IMR-90 (cell line): ENCODE measurements at regions not wholly inside any gene's neighbourhood (a gene's known extent, or its start where the extent isn't known, plus 50 kb on each side); places are given as distances from the start of the nearest gene placed in this dataset.

Experiments
- ATAC-seq: fragments of 200-7000 bp; cut with Tn5 transposase; 2 replicates; pipeline ENCODE4 v1.9.1; 2020; ENCODE audit warnings: low read depth, mild to moderate bottlenecking, moderate library complexity
- BruUV-seq: library from RNA; stranded (reverse); fragments of 400-500 nt; replicated peaks from 2 replicates; lab custom pipeline; 2021; lab: Mats Ljungman, UMichigan
- CTCF ChIA-PET: fragments of 300-600 bp; formaldehyde crosslinking; extraction: SDS; loops from one replicate; lab custom pipeline; 2021; ENCODE audit warnings: antibody characterized with exemption; lab: Yijun Ruan, JAX
- POLR2A ChIA-PET: fragments of 300-600 bp; sonication (Branson Sonifier 250); formaldehyde crosslinking; loops from one replicate; lab custom pipeline; 2022; ENCODE audit warnings: antibody characterized with exemption; ENCODE audit not compliant: unreplicated experiment; lab: Charles Lee
- DNase-seq: peaks from one replicate; pipeline ENCODE4 v3.0.0; 2013
- H2AFZ ChIP-seq: replicated peaks from 2 replicates; pipeline ENCODE3; 2013; ENCODE audit warnings: low read length, mild to moderate bottlenecking; ENCODE audit not compliant: poor library complexity
- H2AK5ac ChIP-seq: 2 replicates; pipeline ENCODE4 v1.6.1; 2013; ENCODE audit warnings: low read depth, low read length, inconsistent platforms
- H2AK9ac ChIP-seq: replicated peaks from 2 replicates; pipeline ENCODE3; 2013; ENCODE audit warnings: mild to moderate bottlenecking, low read depth, low read length, moderate library complexity; ENCODE audit not compliant: poor library complexity
- H2BK120ac ChIP-seq: 2 replicates; pipeline ENCODE4 v1.6.1; 2013; ENCODE audit warnings: low read depth, low read length, inconsistent platforms
- H2BK15ac ChIP-seq: 3 replicates; pipeline ENCODE4 v1.6.1; 2013; ENCODE audit warnings: low read depth, low read length, inconsistent platforms
- H2BK20ac ChIP-seq: 2 replicates; pipeline ENCODE4 v1.6.1; 2013; ENCODE audit warnings: low read depth, mild to moderate bottlenecking, inconsistent platforms, low read length, moderate library complexity
- H2BK5ac ChIP-seq: 2 replicates; pipeline ENCODE4 v1.6.1; 2013; ENCODE audit warnings: mild to moderate bottlenecking, low read depth, low read length, inconsistent platforms; ENCODE audit not compliant: poor library complexity, severe bottlenecking
- H3K14ac ChIP-seq: replicated peaks from 2 replicates; pipeline ENCODE4 v1.6.1; 2013; ENCODE audit warnings: low read depth, low read length, inconsistent platforms
- H3K18ac ChIP-seq: 2 replicates; pipeline ENCODE4 v1.6.1; 2013; ENCODE audit warnings: low read depth, low read length, control low read depth
- H3K23ac ChIP-seq: 2 replicates; pipeline ENCODE4 v1.6.1; 2013; ENCODE audit warnings: low read depth, low read length, inconsistent platforms
- H3K27ac ChIP-seq: 2 replicates; pipeline ENCODE4 v1.5.1; 2013; ENCODE audit warnings: mild to moderate bottlenecking, control low read depth, low read length; ENCODE audit not compliant: insufficient read depth
- H3K27me3 ChIP-seq: 2 replicates; pipeline ENCODE4 v1.6.1; 2013; ENCODE audit warnings: low read length; ENCODE audit not compliant: control insufficient read depth, insufficient read depth
- H3K36me3 ChIP-seq: 2 replicates; pipeline ENCODE4 v1.6.1; 2013; ENCODE audit warnings: low read length, mixed read lengths; ENCODE audit not compliant: control insufficient read depth, insufficient read depth
- H3K4ac ChIP-seq: 2 replicates; pipeline ENCODE4 v1.6.1; 2013; ENCODE audit warnings: low read depth, low read length, inconsistent platforms
- H3K4me1 ChIP-seq: 2 replicates; pipeline ENCODE4 v1.6.1; 2013; ENCODE audit warnings: low read length, mixed read lengths; ENCODE audit not compliant: control insufficient read depth, insufficient read depth
- H3K4me2 ChIP-seq: 2 replicates; pipeline ENCODE4 v1.6.1; 2013; ENCODE audit warnings: low read depth, mild to moderate bottlenecking, control low read depth, low read length, moderate library complexity
- H3K4me3 ChIP-seq: 2 replicates; pipeline ENCODE4 v1.5.1; 2013; ENCODE audit warnings: low read depth, mild to moderate bottlenecking, control low read depth, low read length, moderate library complexity; ENCODE audit not compliant: insufficient read depth
- H3K56ac ChIP-seq: 2 replicates; pipeline ENCODE4 v1.6.1; 2013; ENCODE audit warnings: low read length, inconsistent platforms; ENCODE audit not compliant: insufficient read depth; ENCODE audit errors: extremely low read depth
- H3K79me1 ChIP-seq, 2 experiments: 2 replicates each; pipeline ENCODE4 v1.6.1; 2013; ENCODE audit warnings: low read length in 2 of 2, inconsistent platforms in 1 of 2, low read depth in 1 of 2
- H3K9ac ChIP-seq: 2 replicates; pipeline ENCODE4 v1.6.1; 2013; ENCODE audit warnings: low read depth, low read length, control low read depth
- H3K9me1 ChIP-seq: 2 replicates; pipeline ENCODE4 v1.6.1; 2013; ENCODE audit warnings: low read length, inconsistent platforms; ENCODE audit not compliant: insufficient read depth
- H3K9me3 ChIP-seq: 2 replicates; pipeline ENCODE4 v1.6.1; 2013; ENCODE audit warnings: low read length; ENCODE audit not compliant: control insufficient read depth, insufficient read depth
- H4K20me1 ChIP-seq: 2 replicates; pipeline ENCODE4 v1.6.1; 2013; ENCODE audit warnings: low read length, inconsistent platforms; ENCODE audit not compliant: insufficient read depth
- H4K5ac ChIP-seq: 2 replicates; pipeline ENCODE4 v1.6.1; 2013; ENCODE audit warnings: mild to moderate bottlenecking, low read depth, low read length, control low read depth
- H4K8ac ChIP-seq, 2 experiments: 2 replicates each; pipeline ENCODE4 v1.6.1; 2013; ENCODE audit warnings: low read depth in 2 of 2, low read length in 2 of 2, control low read depth in 1 of 2, inconsistent platforms in 1 of 2
- H4K91ac ChIP-seq: 2 replicates; pipeline ENCODE4 v1.6.1; 2013; ENCODE audit warnings: low read depth, low read length, inconsistent platforms; ENCODE audit not compliant: insufficient read depth
- CEBPB ChIP-seq: IDR thresholded peaks from 2 replicates; pipeline ENCODE4 v1.6.1; 2012; ENCODE audit warnings: low read depth, low read length, improper control_type of control experiment
- CHD1 ChIP-seq: IDR thresholded peaks from 2 replicates; pipeline ENCODE4 v1.6.1; 2012; ENCODE audit warnings: low read depth, low read length, improper control_type of control experiment
- CTCF ChIP-seq: conservative IDR thresholded peaks from 2 replicates; pipeline ENCODE4 v1.5.1; 2012; ENCODE audit warnings: mild to moderate bottlenecking, low read depth, low read length, improper control_type of control experiment
- ELK1 ChIP-seq: fragments of 150-350 bp; IDR thresholded peaks from 2 replicates; pipeline ENCODE4 v1.6.1; 2016; ENCODE audit warnings: low read depth, mild to moderate bottlenecking, low read length, moderate library complexity, borderline replicate concordance
- FOS ChIP-seq: fragments of 150-350 bp; IDR thresholded peaks from 2 replicates; pipeline ENCODE4 v1.6.1; 2016; ENCODE audit warnings: low read depth, low read length
- MAFK ChIP-seq: IDR thresholded peaks from 2 replicates; pipeline ENCODE4 v1.6.1; 2012; ENCODE audit warnings: low read depth, low read length, improper control_type of control experiment
- MAZ ChIP-seq: IDR thresholded peaks from 2 replicates; pipeline ENCODE4 v1.6.1; 2012; ENCODE audit warnings: low read depth, mild to moderate bottlenecking, low read length, improper control_type of control experiment, moderate library complexity, borderline replicate concordance
- MXI1 ChIP-seq: IDR thresholded peaks from 2 replicates; pipeline ENCODE4 v1.6.1; 2012; ENCODE audit warnings: low read depth, mild to moderate bottlenecking, low read length, moderate library complexity, borderline replicate concordance
- POLR2A ChIP-seq: IDR thresholded peaks from 2 replicates; pipeline ENCODE4 v1.6.1; 2012; ENCODE audit warnings: mild to moderate bottlenecking, low read depth, low read length
- RFX5 ChIP-seq: IDR thresholded peaks from 2 replicates; pipeline ENCODE4 v1.8.0; 2012; ENCODE audit warnings: low read depth, mild to moderate bottlenecking, low read length, moderate library complexity
- SMC3 ChIP-seq: fragments of 150-350 bp; IDR thresholded peaks from 2 replicates; pipeline ENCODE4 v1.6.1; 2016; ENCODE audit warnings: low read depth, mild to moderate bottlenecking, antibody characterized with exemption, low read length, moderate library complexity
- WGBS, 2 experiments: methylation state at CpG; one replicate each; pipeline versions ENCODE4 v1.1.5 to v1.1.7; 2013; ENCODE audit warnings: missing lambda C conversion rate in 2 of 2; ENCODE audit not compliant: insufficient read length in 1 of 2; ENCODE audit errors: extremely low coverage in 2 of 2; 5-methylcytosine and 5-hydroxymethylcytosine counted together
- dilution Hi-C: fragments of 300-500 bp; cut with HindIII; formaldehyde crosslinking; loops from one replicate; pipeline ENCODE4 v1.14.3; 2018; ENCODE audit warnings: low sequenced_read_pairs; ENCODE audit not compliant: unreplicated experiment
- in situ Hi-C: fragments of 300-500 bp; cut with MboI; formaldehyde crosslinking; loops from 3 replicates; pipeline ENCODE4 v1.14.3; 2019; ENCODE audit warnings: low sequenced_read_pairs, inconsistent platforms, mixed read lengths
- intact Hi-C: fragments of 100-400 bp; cut with micrococcal nuclease; formaldehyde crosslinking; loops from 2 replicates; pipeline ENCODE4 v1.10.0; 2022

GRCh38 chr2:220695397-220696279, 876.5 kb downstream of the EPHA4 start (continued):
- no peak for TF ChIP-seq MAFK

DNA sequence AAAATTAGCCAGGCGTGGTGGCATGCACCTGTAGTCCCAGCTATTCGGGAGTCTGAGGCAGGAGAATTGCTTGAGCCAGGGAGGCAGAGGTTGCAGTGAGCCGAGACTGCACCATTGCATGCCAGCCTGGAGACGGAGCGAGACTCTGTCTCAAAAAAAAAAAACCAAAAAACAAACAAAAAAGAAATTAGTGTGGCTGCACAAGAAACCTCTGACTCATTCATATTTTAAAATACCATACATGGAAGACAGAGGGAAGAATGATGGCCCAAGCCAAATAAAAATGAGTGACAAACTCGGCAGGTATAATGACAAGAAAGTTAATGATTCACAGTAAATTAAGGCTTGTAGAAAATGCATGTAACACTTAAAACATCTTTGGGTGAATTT, 875.8 kb downstream of the EPHA4 start:
- dilution Hi-C loops = no loop called here
- no peaks in the 10 kb centered on the region for H4K20me1 ChIP-seq
- WGBS, 2 experiments = 80% methylated on average over 1 of the region's 6 CpGs; no CpG with 5 or more reads in 1 of the 2 experiments

More for the DNA sequence above, 875.8 kb downstream of the EPHA4 start:
- Histone ChIP-seq H3K79me1 (no peaks in the 10 kb centered on the region), H2BK5ac (no peak overlapping the region), H2AFZ (no peak overlapping the region), H3K56ac (no peak overlapping the region), H3K27ac (no peak overlapping the region), H3K9me3 (peaks cover 3% of the 10 kb centered on the region; the same call in 1 of the 2 replicates), H3K4me1 (no peaks in the 10 kb centered on the region), H3K4me2 (no peak overlapping the region), H4K8ac (no peak overlapping the region), H3K4ac (no peak overlapping the region), H3K36me3 (no peaks in the 10 kb centered on the region), H2AK5ac (no peak overlapping the region), H4K5ac (no peak overlapping the region), H4K91ac (no peak overlapping the region), H3K27me3 (no peaks in the 10 kb centered on the region), H3K14ac (no peak overlapping the region), H3K4me3 (no peak overlapping the region), H3K23ac (no peak overlapping the region), H3K9me1 (no peaks in the 10 kb centered on the region), H2BK120ac (no peak overlapping the region), H2BK20ac (no peak overlapping the region), H2BK15ac (no peak overlapping the region), H2AK9ac (no peak overlapping the region), H3K9ac (no peak overlapping the region), H3K18ac (no peak overlapping the region)
- DNase-seq = no peak
- POLR2A ChIA-PET = no interaction called here
- in situ Hi-C loops (loop anchor here (10.0 to 25.0 kb wide), 2 partner anchors 879 to 1266 kb away; partner anchors contain the start of gene EPHA4), intact Hi-C loops (no loop called here)
- no peak for TF ChIP-seq FOS
- TF ChIP-seq SMC3 = no peak
- no peak for TF ChIP-seq CTCF
- TF ChIP-seq POLR2A = no peak
- no peak for TF ChIP-seq CHD1
- no peak for TF ChIP-seq MAFK
- TF ChIP-seq CEBPB = no peak
- TF ChIP-seq ELK1 = no peak
- no peak for TF ChIP-seq RFX5
- no peak for TF ChIP-seq MAZ
- no peak for TF ChIP-seq MXI1
- BruUV-seq = no TSS peak
- ATAC-seq = no peak
- CTCF ChIA-PET = interaction anchor here (0.6 kb wide), 1 partner anchor 90 kb away, joined by 5 read pairs; no protein-coding TSS in a partner anchor
